ENCODE measurements at regions not wholly inside any gene's neighbourhood (a gene's known extent, or its start where the extent isn't known, plus 50 kb on each side); places are given as distances from the start of the nearest gene placed in this dataset.

DNA sequence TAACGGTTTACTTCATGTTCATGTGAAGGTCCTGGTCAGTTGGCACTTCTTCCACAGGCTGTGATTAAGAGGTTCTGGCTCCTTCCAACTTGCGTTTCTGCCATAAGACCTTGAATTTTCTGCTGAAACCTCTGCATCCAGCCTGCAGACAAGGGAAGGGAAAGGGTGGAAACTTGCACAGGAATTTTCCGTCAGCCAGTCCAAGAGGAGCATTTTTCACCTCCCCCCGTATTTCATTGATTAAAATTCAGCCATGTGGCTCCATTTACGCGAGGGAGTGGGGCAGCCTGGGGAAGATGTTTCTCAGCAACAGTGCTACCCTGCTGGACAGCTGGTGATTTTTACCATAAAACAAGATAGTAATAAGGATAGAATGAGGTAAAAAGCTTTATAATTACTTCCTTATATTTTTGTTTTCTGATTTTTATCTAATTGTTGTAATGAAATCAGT is 101.5 kb upstream of the SMIM36 start:
- no peaks in the 10 kb centered on the region for H3K9me3 Mint-ChIP-seq (ENCODE audit: insufficient read depth)

DNA sequence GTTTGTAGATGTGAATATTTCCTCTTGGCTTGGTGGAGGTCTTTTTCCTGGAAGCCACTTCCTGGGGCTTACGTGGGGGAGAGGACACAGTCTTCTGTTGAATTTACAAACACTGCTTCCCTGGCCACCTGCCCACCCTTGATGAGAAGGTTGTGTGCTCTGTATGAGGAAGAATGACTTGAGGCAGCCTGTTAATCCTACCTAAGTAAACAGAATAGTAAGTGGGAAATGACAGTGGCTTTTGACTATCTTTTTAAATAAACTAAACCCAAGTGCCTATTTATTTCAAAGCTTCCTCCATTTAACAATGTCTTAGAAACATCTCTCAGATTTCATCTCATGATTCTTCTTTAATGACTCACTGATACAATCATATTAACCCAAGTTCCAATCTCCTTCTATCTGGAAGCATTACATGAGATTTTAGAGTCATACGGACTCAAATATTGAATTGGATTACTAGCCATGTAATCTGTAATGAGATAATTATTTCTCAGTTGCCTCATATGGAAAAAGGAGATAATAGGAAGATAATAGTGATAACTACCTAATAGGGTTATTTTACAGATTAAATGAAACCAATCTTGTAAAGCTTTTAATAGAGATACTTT is 96.6 kb upstream of the SMIM36 start:
- WGBS (ENCODE audit: insufficient coverage), result no CpG with 5 or more reads among the region's 2 CpGs
- no peaks in the 10 kb centered on the region for H3K9me3 ChIP-seq (ENCODE audit: control extremely low read depth in 1 of 3, control insufficient read depth in 2 of 3, insufficient read depth in 1 of 3, low read length in 2 of 3)
- DNase-seq (no peak), ATAC-seq (ENCODE audit: low read depth) (no peak)
- no peak overlapping the region for H3K27ac Mint-ChIP-seq
- H2AFZ ChIP-seq (ENCODE audit: insufficient read depth, low read depth, low read length, poor library complexity, severe bottlenecking), result no peak overlapping the region
- H4K20me1 ChIP-seq (ENCODE audit: control insufficient read depth, insufficient read depth, low read length, poor library complexity, severe bottlenecking), result no peaks in the 10 kb centered on the region
- ChIA-PET POLR2A (no interaction called here), CTCF (no interaction called here)
- TF ChIP-seq, protein P1, sequence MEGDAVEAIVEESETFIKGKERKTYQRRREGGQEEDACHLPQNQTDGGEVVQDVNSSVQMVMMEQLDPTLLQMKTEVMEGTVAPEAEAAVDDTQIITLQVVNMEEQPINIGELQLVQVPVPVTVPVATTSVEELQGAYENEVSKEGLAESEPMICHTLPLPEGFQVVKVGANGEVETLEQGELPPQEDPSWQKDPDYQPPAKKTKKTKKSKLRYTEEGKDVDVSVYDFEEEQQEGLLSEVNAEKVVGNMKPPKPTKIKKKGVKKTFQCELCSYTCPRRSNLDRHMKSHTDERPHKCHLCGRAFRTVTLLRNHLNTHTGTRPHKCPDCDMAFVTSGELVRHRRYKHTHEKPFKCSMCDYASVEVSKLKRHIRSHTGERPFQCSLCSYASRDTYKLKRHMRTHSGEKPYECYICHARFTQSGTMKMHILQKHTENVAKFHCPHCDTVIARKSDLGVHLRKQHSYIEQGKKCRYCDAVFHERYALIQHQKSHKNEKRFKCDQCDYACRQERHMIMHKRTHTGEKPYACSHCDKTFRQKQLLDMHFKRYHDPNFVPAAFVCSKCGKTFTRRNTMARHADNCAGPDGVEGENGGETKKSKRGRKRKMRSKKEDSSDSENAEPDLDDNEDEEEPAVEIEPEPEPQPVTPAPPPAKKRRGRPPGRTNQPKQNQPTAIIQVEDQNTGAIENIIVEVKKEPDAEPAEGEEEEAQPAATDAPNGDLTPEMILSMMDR (IDR thresholded peaks at IDR 0.05), result no peak
- TF ChIP-seq EZH2 (IDR thresholded peaks at IDR 0.05; ENCODE audit: borderline replicate concordance, insufficient read depth, low read depth, low read length, poor library complexity, severe bottlenecking), result no peak
- no peaks in the 10 kb centered on the region for H3K9me3 Mint-ChIP-seq (ENCODE audit: insufficient read depth)
- peaks cover 0 to 4% (median 0%) of the 10 kb centered on the region in 4 experiments for H3K27me3 ChIP-seq (replicated peaks in 1 of 4; ENCODE audit: control extremely low read depth in 1 of 4, control insufficient read depth in 3 of 4, insufficient read depth in 4 of 4, low read length in 3 of 4)
- H3K4me2 ChIP-seq (replicated peaks; ENCODE audit: low read depth, low read length, poor library complexity, severe bottlenecking), result no peak overlapping the region
- H3K36me3 ChIP-seq (replicated peaks in 1 of 2; ENCODE audit: control extremely low read depth in 1 of 2, control insufficient read depth in 1 of 2, extremely low read depth in 1 of 2, insufficient read depth in 2 of 2, low read length in 1 of 2), result no peaks in the 10 kb centered on the region
- no peaks in the 10 kb centered on the region for H3K4me1 Mint-ChIP-seq
- H3K4me3 Mint-ChIP-seq, result no peak overlapping the region
- H3K4me3 ChIP-seq (ENCODE audit: control extremely low read depth in 1 of 5, extremely low read depth in 1 of 5, insufficient read depth in 1 of 5, low read depth in 2 of 5, low read length in 4 of 5), result no peak overlapping the region
- no peak overlapping the region for H3K27ac ChIP-seq (ENCODE audit: low read length in 2 of 2)
- peaks cover 8% of the 10 kb centered on the region for H3K27me3 Mint-ChIP-seq
- H3K79me2 ChIP-seq (ENCODE audit: control insufficient read depth, insufficient read depth, low read length), result no peaks in the 10 kb centered on the region
- intact Hi-C loops (cut with micrococcal nuclease), result no loop called here
- H3K9ac ChIP-seq (ENCODE audit: low read length), result no peak overlapping the region
- no peaks in the 10 kb centered on the region for H3K4me1 ChIP-seq (ENCODE audit: control insufficient read depth in 2 of 2, insufficient read depth in 2 of 2, low read length in 2 of 2)

More for the DNA sequence above, 101.5 kb upstream of the SMIM36 start:
- no peaks in the 10 kb centered on the region for H3K4me1 Mint-ChIP-seq
- Histone ChIP-seq H3K27ac (ENCODE audit: low read length in 2 of 2) (no peak overlapping the region), H3K36me3 (replicated peaks in 1 of 2; ENCODE audit: control extremely low read depth in 1 of 2, control insufficient read depth in 1 of 2, extremely low read depth in 1 of 2, insufficient read depth in 2 of 2, low read length in 1 of 2) (no peaks in the 10 kb centered on the region), H3K4me3 (ENCODE audit: control extremely low read depth in 1 of 5, extremely low read depth in 1 of 5, insufficient read depth in 1 of 5, low read depth in 2 of 5, low read length in 4 of 5) (no peak overlapping the region), H3K9ac (ENCODE audit: low read length) (no peak overlapping the region), H3K27me3 (replicated peaks in 1 of 4; ENCODE audit: control extremely low read depth in 1 of 4, control insufficient read depth in 3 of 4, insufficient read depth in 4 of 4, low read length in 3 of 4) (no peaks in the 10 kb centered on the region), H3K79me2 (ENCODE audit: control insufficient read depth, insufficient read depth, low read length) (no peaks in the 10 kb centered on the region), H3K4me2 (replicated peaks; ENCODE audit: low read depth, low read length, poor library complexity, severe bottlenecking) (no peak overlapping the region), H4K20me1 (ENCODE audit: control insufficient read depth, insufficient read depth, low read length, poor library complexity, severe bottlenecking) (no peaks in the 10 kb centered on the region), H3K9me3 (ENCODE audit: control extremely low read depth in 1 of 3, control insufficient read depth in 2 of 3, insufficient read depth in 1 of 3, low read length in 2 of 3) (no peaks in the 10 kb centered on the region), H2AFZ (ENCODE audit: insufficient read depth, low read depth, low read length, poor library complexity, severe bottlenecking) (no peak overlapping the region), H3K4me1 (ENCODE audit: control insufficient read depth in 2 of 2, insufficient read depth in 2 of 2, low read length in 2 of 2) (no peaks in the 10 kb centered on the region)
- POLR2A ChIA-PET, result no interaction called here
- intact Hi-C loops (cut with micrococcal nuclease), result no loop called here
- WGBS (ENCODE audit: insufficient coverage), result 80% methylated on average over 2 of the region's 6 CpGs
- TF ChIP-seq, protein P1 (IDR thresholded peaks at IDR 0.05), result no peak
- TF ChIP-seq EZH2 (IDR thresholded peaks at IDR 0.05; ENCODE audit: borderline replicate concordance, insufficient read depth, low read depth, low read length, poor library complexity, severe bottlenecking), result no peak
- no peak overlapping the region for H3K4me3 Mint-ChIP-seq
- H3K27ac Mint-ChIP-seq, result no peak overlapping the region
- ATAC-seq (ENCODE audit: low read depth) (no peak), DNase-seq (no peak)
- no peaks in the 10 kb centered on the region for H3K27me3 Mint-ChIP-seq
- CTCF ChIA-PET, result interaction anchor here (3.9 kb wide), 1 partner anchor 11 kb away, joined by 18 read pairs; no protein-coding TSS in a partner anchor
